OCI-LY3 (cell line): ENCODE measurements at regions not wholly inside any gene's neighbourhood (a gene's known extent, or its start where the extent isn't known, plus 50 kb on each side); places are given as distances from the start of the nearest gene placed in this dataset.

Experiments used
- H2AFZ ChIP-seq: fragments of 200-600, 300-600 bp; shearing (Covaris generic); 2 replicates; pipeline ENCODE4 v1.6.0; 2014; ENCODE audit warnings: antibody characterized with exemption, low read depth, low read length
- H3K27ac ChIP-seq: fragments of 200-600, 300-600 bp; sonication (generic); 2 replicates; pipeline ENCODE4 v1.5.1; 2014; ENCODE audit warnings: mild to moderate bottlenecking, low read length, moderate library complexity, mixed read lengths
- H3K27me3 ChIP-seq: fragments of 200-600, 300-600 bp; sonication (generic); 2 replicates; pipeline ENCODE4 v1.6.1; 2014; ENCODE audit warnings: low read depth, low read length, mixed read lengths
- H3K36me3 ChIP-seq: fragments of 200-600, 300-600 bp; sonication (generic); replicated peaks from 2 replicates; pipeline ENCODE3; 2014; ENCODE audit warnings: low read depth, low read length, mixed read lengths
- H3K4me1 ChIP-seq: fragments of 300-600, 200-600 bp; sonication (generic); 2 replicates; pipeline ENCODE4 v1.6.1; 2014; ENCODE audit warnings: low read length, mixed read lengths
- H3K4me2 ChIP-seq: fragments of 200-600, 300-600 bp; sonication (generic); 2 replicates; pipeline ENCODE4 v1.6.1; 2014; ENCODE audit warnings: low read length, mixed read lengths
- H3K4me3 ChIP-seq: fragments of 300-600, 200-600 bp; sonication (generic); 2 replicates; pipeline ENCODE4 v1.5.1; 2014; ENCODE audit warnings: antibody characterized with exemption, mild to moderate bottlenecking, low read length, moderate library complexity
- H3K79me2 ChIP-seq: fragments of 300-600, 200-600 bp; shearing (Covaris generic); 2 replicates; pipeline ENCODE4 v1.6.1; 2014; ENCODE audit warnings: mild to moderate bottlenecking, low read length, mixed read lengths
- H3K9ac ChIP-seq: fragments of 300-600, 200-600 bp; shearing (Covaris generic); 2 replicates; pipeline ENCODE4 v1.6.0; 2014; ENCODE audit warnings: mild to moderate bottlenecking, low read length, moderate library complexity
- H3K9me3 ChIP-seq: fragments of 200-600, 300-600 bp; shearing (Covaris generic); 2 replicates; pipeline ENCODE4 v1.6.1; 2014; ENCODE audit warnings: low read length, mixed read lengths; ENCODE audit not compliant: insufficient read depth
- H4K20me1 ChIP-seq: fragments of 200-600, 300-600 bp; sonication (generic); 2 replicates; pipeline ENCODE4 v1.6.1; 2016; ENCODE audit warnings: low read length, mixed read lengths; ENCODE audit not compliant: insufficient read depth
- EZH2phosphoT487 ChIP-seq: fragments of 200-600 bp; shearing (Covaris generic); IDR thresholded peaks from 2 replicates; pipeline ENCODE4 v1.6.1; 2018; ENCODE audit warnings: antibody characterized with exemption, mixed run types, low read depth
- TF ChIP-seq, protein P1 (sequence below): fragments of 200-600, 300-600 bp; sonication (generic); IDR thresholded peaks from 2 replicates; pipeline ENCODE4 v1.5.1; 2014; ENCODE audit warnings: antibody characterized with exemption, low read length, low read depth

DNA sequence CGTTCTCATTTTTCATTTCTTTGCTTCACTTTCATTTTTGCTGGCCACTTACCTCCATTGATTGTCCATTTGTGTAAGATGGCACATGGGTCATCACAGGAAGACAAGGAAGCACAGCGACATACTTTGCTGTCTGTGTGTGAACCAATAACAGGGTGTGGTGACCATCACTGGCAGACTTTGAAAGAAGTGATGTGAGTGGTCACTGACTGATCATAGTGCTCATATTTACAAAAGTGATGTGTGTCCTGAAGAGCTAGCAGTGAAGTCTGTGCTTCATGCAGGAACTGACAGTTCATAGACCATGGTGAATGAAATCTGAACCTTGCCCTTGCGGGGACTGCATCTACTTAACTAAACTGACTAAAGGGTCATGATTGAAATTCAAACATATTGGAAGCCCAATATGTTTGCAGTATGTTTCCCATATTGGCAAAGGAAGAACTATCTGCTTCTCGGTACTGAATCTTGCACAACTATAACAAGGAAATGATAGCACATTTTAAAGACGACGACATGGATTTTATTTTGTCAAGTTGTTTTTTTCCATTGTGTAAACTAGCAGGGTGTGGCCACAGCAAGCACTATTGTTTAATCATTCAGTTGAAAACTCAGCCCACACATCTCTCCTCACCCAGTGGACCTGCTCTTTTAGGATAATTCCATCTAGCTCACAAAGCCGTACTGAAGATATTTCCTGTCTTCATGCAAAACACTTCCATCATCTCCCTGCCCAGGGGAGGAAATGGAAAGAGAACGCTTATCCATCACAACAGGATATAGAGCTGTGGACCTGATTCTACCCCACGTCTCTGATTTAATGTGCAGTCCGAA lies 232.0 kb upstream of the ANKRD55 start:
- H3K36me3 ChIP-seq = no peaks in the 10 kb centered on the region
- H3K4me3 ChIP-seq = no peak overlapping the region
- H3K79me2 ChIP-seq = no peaks in the 10 kb centered on the region
- no peaks in the 10 kb centered on the region for H4K20me1 ChIP-seq
- no peak overlapping the region for H3K9ac ChIP-seq
- no peaks in the 10 kb centered on the region for H3K9me3 ChIP-seq
- H3K27me3 ChIP-seq = no peaks in the 10 kb centered on the region
- H3K27ac ChIP-seq = no peak overlapping the region
- H2AFZ ChIP-seq = no peak overlapping the region
- TF ChIP-seq EZH2phosphoT487 = no peak
- no peaks in the 10 kb centered on the region for H3K4me1 ChIP-seq
- H3K4me2 ChIP-seq = no peak overlapping the region

DNA sequence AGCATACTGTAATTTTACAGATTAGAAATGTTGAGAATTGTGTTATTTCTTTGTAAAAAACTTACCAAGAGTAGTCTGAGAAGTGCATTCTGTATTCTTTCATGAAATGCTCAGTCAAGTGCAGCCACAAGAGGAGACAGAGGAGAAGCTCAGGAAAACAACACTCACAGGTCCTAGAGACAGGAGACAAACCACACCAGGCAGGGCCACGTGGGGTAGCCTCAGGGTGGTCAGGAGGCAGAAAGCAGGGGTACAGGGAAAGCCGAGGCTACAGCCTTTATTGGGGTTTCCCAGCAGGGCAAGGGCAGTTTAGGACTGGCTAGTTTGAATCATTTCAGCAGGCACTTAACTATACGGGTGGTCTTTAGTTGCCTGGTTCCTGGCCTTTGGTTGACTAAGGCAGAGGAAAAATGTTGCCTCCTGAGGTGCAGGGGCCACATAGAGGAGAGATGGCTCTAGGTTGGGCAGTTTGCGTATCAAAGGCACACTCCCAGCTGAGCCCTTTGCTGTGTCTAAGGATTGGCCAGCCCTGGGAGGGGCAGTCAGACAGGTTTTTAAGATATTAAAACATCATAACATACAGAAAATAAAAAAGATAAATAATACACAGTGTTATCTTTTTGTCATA lies 230.9 kb upstream of the ANKRD55 start:
- no peak overlapping the region for H3K4me2 ChIP-seq

DNA sequence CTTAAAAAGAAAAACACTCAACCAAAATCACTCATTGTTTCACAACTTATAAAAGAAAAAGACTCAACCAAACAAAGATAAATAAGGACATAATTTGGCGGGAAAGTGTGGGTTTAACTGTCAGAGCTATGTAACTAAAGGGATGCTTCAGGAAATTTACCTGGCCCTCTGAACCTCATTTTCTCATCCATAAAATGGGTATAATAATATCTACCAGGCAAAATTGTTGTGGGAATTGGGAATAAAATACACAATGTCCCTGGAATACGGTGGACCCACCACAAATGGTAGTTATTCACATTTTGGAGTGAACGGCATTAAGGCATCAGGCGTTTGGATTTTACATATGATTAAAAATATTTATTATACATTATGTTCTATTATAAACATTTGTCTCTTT lies 228.5 kb upstream of the ANKRD55 start:
- no peaks in the 10 kb centered on the region for H3K27me3 ChIP-seq
- H4K20me1 ChIP-seq = no peaks in the 10 kb centered on the region
- no peak overlapping the region for H3K27ac ChIP-seq
- no peak overlapping the region for H3K4me2 ChIP-seq
- no peak overlapping the region for H3K9ac ChIP-seq
- no peak overlapping the region for H2AFZ ChIP-seq
- H3K4me1 ChIP-seq = no peaks in the 10 kb centered on the region
- no peaks in the 10 kb centered on the region for H3K36me3 ChIP-seq
- no peaks in the 10 kb centered on the region for H3K79me2 ChIP-seq
- H3K9me3 ChIP-seq = no peaks in the 10 kb centered on the region
- no peak overlapping the region for H3K4me3 ChIP-seq
- no peak for TF ChIP-seq EZH2phosphoT487
- TF ChIP-seq, protein P1, sequence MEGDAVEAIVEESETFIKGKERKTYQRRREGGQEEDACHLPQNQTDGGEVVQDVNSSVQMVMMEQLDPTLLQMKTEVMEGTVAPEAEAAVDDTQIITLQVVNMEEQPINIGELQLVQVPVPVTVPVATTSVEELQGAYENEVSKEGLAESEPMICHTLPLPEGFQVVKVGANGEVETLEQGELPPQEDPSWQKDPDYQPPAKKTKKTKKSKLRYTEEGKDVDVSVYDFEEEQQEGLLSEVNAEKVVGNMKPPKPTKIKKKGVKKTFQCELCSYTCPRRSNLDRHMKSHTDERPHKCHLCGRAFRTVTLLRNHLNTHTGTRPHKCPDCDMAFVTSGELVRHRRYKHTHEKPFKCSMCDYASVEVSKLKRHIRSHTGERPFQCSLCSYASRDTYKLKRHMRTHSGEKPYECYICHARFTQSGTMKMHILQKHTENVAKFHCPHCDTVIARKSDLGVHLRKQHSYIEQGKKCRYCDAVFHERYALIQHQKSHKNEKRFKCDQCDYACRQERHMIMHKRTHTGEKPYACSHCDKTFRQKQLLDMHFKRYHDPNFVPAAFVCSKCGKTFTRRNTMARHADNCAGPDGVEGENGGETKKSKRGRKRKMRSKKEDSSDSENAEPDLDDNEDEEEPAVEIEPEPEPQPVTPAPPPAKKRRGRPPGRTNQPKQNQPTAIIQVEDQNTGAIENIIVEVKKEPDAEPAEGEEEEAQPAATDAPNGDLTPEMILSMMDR = no peak

More for the DNA sequence above, 230.9 kb upstream of the ANKRD55 start:
- H3K27me3 ChIP-seq = no peaks in the 10 kb centered on the region
- TF ChIP-seq, protein P1 = no peak
- TF ChIP-seq EZH2phosphoT487 = no peak
- H3K36me3 ChIP-seq = no peaks in the 10 kb centered on the region
- H3K79me2 ChIP-seq = no peaks in the 10 kb centered on the region
- H3K9me3 ChIP-seq = no peaks in the 10 kb centered on the region
- no peaks in the 10 kb centered on the region for H3K4me1 ChIP-seq
- no peak overlapping the region for H3K4me3 ChIP-seq
- no peaks in the 10 kb centered on the region for H4K20me1 ChIP-seq
- no peak overlapping the region for H2AFZ ChIP-seq
- no peak overlapping the region for H3K9ac ChIP-seq
- no peak overlapping the region for H3K27ac ChIP-seq

DNA sequence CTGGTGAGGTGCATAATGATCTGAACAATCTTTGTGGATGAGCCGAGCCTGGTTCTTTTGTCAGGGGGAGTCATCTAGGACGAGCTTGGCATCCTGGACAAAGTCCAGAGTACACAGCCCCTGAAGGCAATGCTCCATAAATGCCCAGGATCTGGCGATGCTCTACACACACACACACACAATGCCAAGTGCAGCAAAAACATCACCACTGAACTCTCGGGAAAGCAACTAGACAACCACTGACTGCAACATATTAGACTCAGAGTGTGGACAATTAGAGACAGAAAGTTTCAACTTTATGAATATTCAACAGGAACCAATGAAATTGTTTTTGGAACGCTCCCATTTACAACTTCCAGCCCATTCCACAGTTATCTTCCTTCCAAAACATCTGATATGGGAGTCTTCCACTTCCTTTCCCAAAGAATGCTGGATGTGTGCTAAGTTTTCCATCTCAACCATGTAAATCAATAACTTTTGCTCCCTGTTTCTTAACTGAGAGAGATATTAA lies 227.6 kb upstream of the ANKRD55 start:
- H2AFZ ChIP-seq = no peak overlapping the region
- no peak overlapping the region for H3K4me3 ChIP-seq
- H3K79me2 ChIP-seq = no peaks in the 10 kb centered on the region
- H3K4me1 ChIP-seq = no peaks in the 10 kb centered on the region
- no peak for TF ChIP-seq EZH2phosphoT487
- TF ChIP-seq, protein P1 = no peak
- H3K27ac ChIP-seq = no peak overlapping the region
- H4K20me1 ChIP-seq = no peaks in the 10 kb centered on the region
- no peak overlapping the region for H3K4me2 ChIP-seq
- H3K27me3 ChIP-seq = no peaks in the 10 kb centered on the region
- no peaks in the 10 kb centered on the region for H3K36me3 ChIP-seq
- no peaks in the 10 kb centered on the region for H3K9me3 ChIP-seq
- H3K9ac ChIP-seq = no peak overlapping the region
